Suprapubic skin (tissue), 4 donors: ENCODE measurements at regions not wholly inside any gene's neighbourhood (a gene's known extent, or its start where the extent isn't known, plus 50 kb on each side); places are given as distances from the start of the nearest gene placed in this dataset.

Experiments used
- DNase-seq, 2 donors: peaks; one replicate each; pipeline ENCODE4 v3.0.0-alpha.2; 2019; ENCODE audit warnings: low spot score in 2 of 2
- H3K27ac ChIP-seq: fragments of 200-600 bp; sonication (generic); one replicate; pipeline ENCODE4 v1.5.1; 2019
- H3K27me3 ChIP-seq: fragments of 200-600 bp; sonication (generic); one replicate; pipeline ENCODE4 v1.5.1; 2019
- H3K36me3 ChIP-seq: fragments of 200-600 bp; sonication (generic); one replicate; pipeline ENCODE4 v1.5.1; 2019
- H3K4me1 ChIP-seq: fragments of 200-600 bp; sonication (generic); one replicate; pipeline ENCODE4 v1.5.1; 2019
- H3K4me3 ChIP-seq: fragments of 200-600 bp; sonication (generic); one replicate; pipeline ENCODE4 v1.5.1; 2019; ENCODE audit warnings: mild to moderate bottlenecking
- H3K9me3 ChIP-seq: fragments of 200-600 bp; sonication (generic); one replicate; pipeline ENCODE4 v1.5.1; 2019
- EP300 ChIP-seq: sonication (generic); formaldehyde crosslinking; IDR thresholded peaks from one replicate; pipeline ENCODE4 v1.6.1; 2017; ENCODE audit warnings: antibody characterized with exemption
- POLR2A ChIP-seq, 2 donors: fragments of 450-650 bp; IDR thresholded peaks; one replicate each; pipeline ENCODE4 v1.6.1; 2017; ENCODE audit warnings: antibody characterized with exemption in 2 of 2, mild to moderate bottlenecking in 2 of 2, moderate library complexity in 2 of 2
- POLR2AphosphoS5 ChIP-seq, 3 donors: sonication (generic); formaldehyde crosslinking; IDR thresholded peaks; one replicate each; pipeline ENCODE4 v1.6.1; 2017; ENCODE audit warnings: antibody characterized with exemption in 3 of 3
- WGBS: methylation state at CpG from one replicate; pipeline ENCODE4 v1.1.5; 2018; 5-methylcytosine and 5-hydroxymethylcytosine counted together
- TF ChIP-seq, protein P1 (sequence below), 2 donors: fragments of 200-600 bp in 1 of 2; fragments of 450-650 bp in 1 of 2; sonication (generic) in 1 of 2; IDR thresholded peaks; one replicate each; pipeline ENCODE4 v1.5.1; 2016 to 2019; ENCODE audit warnings: antibody characterized with exemption in 2 of 2, mild to moderate bottlenecking in 1 of 2, moderate library complexity in 1 of 2

DNA sequence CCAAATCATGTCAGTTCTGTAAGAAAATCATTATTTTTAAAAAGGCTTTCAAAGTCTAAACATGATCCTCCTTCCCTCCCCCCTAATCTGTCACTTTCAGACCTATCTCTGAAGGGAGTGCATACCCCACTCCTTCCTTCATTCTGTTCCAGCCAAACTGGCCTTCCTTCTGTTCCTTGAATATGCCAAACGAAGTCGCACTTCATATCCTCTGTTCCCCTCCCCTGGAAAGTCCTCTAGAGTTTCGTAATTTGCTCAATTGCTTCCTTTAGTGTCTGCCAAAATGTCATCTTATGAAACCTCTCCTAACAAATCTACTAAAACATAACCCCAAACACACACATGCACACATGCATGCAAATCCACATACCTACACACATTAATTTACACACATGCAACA, 69.5 kb upstream of the TUSC7 start:
- 49% methylated on average over 3 of the region's 3 CpGs for WGBS
- no peaks in the 10 kb centered on the region for H3K9me3 ChIP-seq
- no peak overlapping the region for H3K27ac ChIP-seq
- no peaks in the 10 kb centered on the region for H3K27me3 ChIP-seq
- no peaks in the 10 kb centered on the region for H3K4me1 ChIP-seq
- H3K36me3 ChIP-seq = no peaks in the 10 kb centered on the region
- TF ChIP-seq POLR2AphosphoS5 (IDR thresholded peaks at IDR 0.05) (no peak), EP300 (no peak), POLR2A (IDR thresholded peaks at IDR 0.05) (no peak)
- TF ChIP-seq, protein P1, sequence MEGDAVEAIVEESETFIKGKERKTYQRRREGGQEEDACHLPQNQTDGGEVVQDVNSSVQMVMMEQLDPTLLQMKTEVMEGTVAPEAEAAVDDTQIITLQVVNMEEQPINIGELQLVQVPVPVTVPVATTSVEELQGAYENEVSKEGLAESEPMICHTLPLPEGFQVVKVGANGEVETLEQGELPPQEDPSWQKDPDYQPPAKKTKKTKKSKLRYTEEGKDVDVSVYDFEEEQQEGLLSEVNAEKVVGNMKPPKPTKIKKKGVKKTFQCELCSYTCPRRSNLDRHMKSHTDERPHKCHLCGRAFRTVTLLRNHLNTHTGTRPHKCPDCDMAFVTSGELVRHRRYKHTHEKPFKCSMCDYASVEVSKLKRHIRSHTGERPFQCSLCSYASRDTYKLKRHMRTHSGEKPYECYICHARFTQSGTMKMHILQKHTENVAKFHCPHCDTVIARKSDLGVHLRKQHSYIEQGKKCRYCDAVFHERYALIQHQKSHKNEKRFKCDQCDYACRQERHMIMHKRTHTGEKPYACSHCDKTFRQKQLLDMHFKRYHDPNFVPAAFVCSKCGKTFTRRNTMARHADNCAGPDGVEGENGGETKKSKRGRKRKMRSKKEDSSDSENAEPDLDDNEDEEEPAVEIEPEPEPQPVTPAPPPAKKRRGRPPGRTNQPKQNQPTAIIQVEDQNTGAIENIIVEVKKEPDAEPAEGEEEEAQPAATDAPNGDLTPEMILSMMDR (IDR thresholded peaks at IDR 0.05) = no peak
- H3K4me3 ChIP-seq = no peak overlapping the region
- DNase-seq = no peak

DNA sequence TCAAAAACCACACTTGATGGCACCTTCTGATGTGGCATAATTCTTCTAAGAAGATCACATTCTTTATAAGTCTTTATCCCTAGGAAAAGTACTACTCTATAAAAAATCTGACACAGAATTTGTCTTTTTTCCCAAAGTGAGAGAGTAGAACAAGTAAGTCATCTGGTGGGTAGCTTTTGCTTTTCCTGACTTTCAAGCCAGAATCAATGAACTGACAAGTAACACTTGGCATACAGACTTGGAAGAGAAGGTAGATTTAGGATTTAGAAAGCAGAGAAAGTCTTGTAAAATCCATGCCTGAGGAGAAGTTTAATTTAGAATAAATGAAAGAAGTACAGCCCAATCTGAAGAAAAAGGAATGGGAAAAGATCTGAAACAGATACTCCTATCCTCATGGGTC, 66.6 kb upstream of the TUSC7 start:
- H3K4me1 ChIP-seq = no peaks in the 10 kb centered on the region
- no peak overlapping the region for H3K4me3 ChIP-seq
- no peaks in the 10 kb centered on the region for H3K9me3 ChIP-seq
- no peak overlapping the region for H3K27ac ChIP-seq
- TF ChIP-seq, protein P1 (IDR thresholded peaks at IDR 0.05) = no peak
- no peak for TF ChIP-seq EP300
- no peak for DNase-seq
- no peaks in the 10 kb centered on the region for H3K27me3 ChIP-seq
- no peaks in the 10 kb centered on the region for H3K36me3 ChIP-seq

GRCh38 chr3:116647996-116648395, 61.6 kb upstream of the TUSC7 start:
- no peak for TF ChIP-seq POLR2A (IDR thresholded peaks at IDR 0.05)
- TF ChIP-seq POLR2AphosphoS5 (IDR thresholded peaks at IDR 0.05) = no peak
- TF ChIP-seq EP300 = no peak
- TF ChIP-seq, protein P1 (IDR thresholded peaks at IDR 0.05) = no peak
- H3K9me3 ChIP-seq = no peaks in the 10 kb centered on the region

More at GRCh38 chr3:116647996-116648395, 61.6 kb upstream of the TUSC7 start:
- no peak for DNase-seq
- H3K36me3 ChIP-seq = no peaks in the 10 kb centered on the region
- H3K27ac ChIP-seq = no peak overlapping the region
- H3K4me3 ChIP-seq = no peak overlapping the region
- H3K4me1 ChIP-seq = no peaks in the 10 kb centered on the region
- no peaks in the 10 kb centered on the region for H3K27me3 ChIP-seq
